Hepatocyte (in vitro differentiated cells): ENCODE measurements at regions not wholly inside any gene's neighbourhood (a gene's known extent, or its start where the extent isn't known, plus 50 kb on each side); places are given as distances from the start of the nearest gene placed in this dataset.

Experiments
- DNase-seq: peaks from one replicate; pipeline ENCODE4 v3.0.0-alpha.2; 2016; ENCODE audit warnings: low spot score
- H2AFZ ChIP-seq: fragments of 200-600 bp; sonication (generic); 2 replicates; pipeline ENCODE4 v1.6.0; 2016; ENCODE audit warnings: antibody characterized with exemption, mild to moderate bottlenecking
- H3K27ac ChIP-seq: fragments of 200-600 bp; sonication (generic); 2 replicates; pipeline ENCODE4 v1.5.1; 2016; ENCODE audit warnings: mild to moderate bottlenecking
- H3K27me3 ChIP-seq: fragments of 200-600 bp; sonication (generic); 2 replicates; pipeline ENCODE4 v1.6.1; 2016
- H3K36me3 ChIP-seq: fragments of 200-600 bp; sonication (generic); replicated peaks from 2 replicates; pipeline ENCODE4 v1.5.1; 2016; ENCODE audit warnings: low read depth; ENCODE audit not compliant: insufficient read depth
- H3K4me1 ChIP-seq: fragments of 200-600 bp; sonication (generic); 2 replicates; pipeline ENCODE4 v1.5.1; 2016; ENCODE audit warnings: mild to moderate bottlenecking, moderate library complexity; ENCODE audit not compliant: insufficient read depth
- H3K4me2 ChIP-seq: fragments of 200-600 bp; sonication (generic); 2 replicates; pipeline ENCODE4 v1.6.0; 2016
- H3K4me3 ChIP-seq: fragments of 200-600 bp; sonication (generic); 2 replicates; pipeline ENCODE4 v1.5.1; 2016; ENCODE audit warnings: mild to moderate bottlenecking
- H3K79me2 ChIP-seq: fragments of 200-600 bp; sonication (generic); 2 replicates; pipeline ENCODE4 v1.6.0; 2017; ENCODE audit warnings: mild to moderate bottlenecking
- H3K9me2 ChIP-seq: fragments of 200-600 bp; sonication (generic); replicated peaks from 2 replicates; pipeline ENCODE4 v1.6.0; 2017; ENCODE audit warnings: mild to moderate bottlenecking; ENCODE audit not compliant: insufficient read depth
- H3K9me3 ChIP-seq: fragments of 200-600 bp; sonication (generic); 2 replicates; pipeline ENCODE4 v1.5.1; 2016; ENCODE audit warnings: low read depth, mild to moderate bottlenecking
- H4K20me1 ChIP-seq: fragments of 200-600 bp; sonication (generic); 2 replicates; pipeline ENCODE4 v1.6.0; 2016; ENCODE audit warnings: mild to moderate bottlenecking; ENCODE audit not compliant: insufficient read depth, poor library complexity, severe bottlenecking
- CTCF ChIP-seq: fragments of 200-600 bp; sonication (generic); IDR thresholded peaks from 2 replicates; pipeline ENCODE4 v1.5.1; 2016; ENCODE audit warnings: antibody characterized with exemption, mild to moderate bottlenecking; ENCODE audit not compliant: poor library complexity
- EZH2 ChIP-seq: fragments of 200-600 bp; sonication (generic); IDR thresholded peaks from 2 replicates; pipeline ENCODE4 v1.6.1; 2016; ENCODE audit warnings: antibody characterized with exemption, mild to moderate bottlenecking, borderline replicate concordance
- EZH2phosphoT487 ChIP-seq: fragments of 200-600 bp; sonication (generic); IDR thresholded peaks from one replicate; pipeline ENCODE4 v1.6.1; 2018; ENCODE audit warnings: antibody characterized with exemption, mild to moderate bottlenecking, low read depth, moderate library complexity; ENCODE audit not compliant: unreplicated experiment, severe bottlenecking
- WGBS: methylation state at CpG from one replicate; pipeline ENCODE4 v1.1.6; 2016; ENCODE audit warnings: low lambda C conversion rate; ENCODE audit errors: missing lambda C conversion rate; 5-methylcytosine and 5-hydroxymethylcytosine counted together

- Histone ChIP-seq H3K4me1 (no peaks in the 10 kb centered on the region), H3K9me2 (no peaks in the 10 kb centered on the region), H3K79me2 (no peaks in the 10 kb centered on the region), H3K27ac (no peak overlapping the region), H3K27me3 (no peaks in the 10 kb centered on the region), H3K4me3 (no peak overlapping the region), H3K36me3 (no peaks in the 10 kb centered on the region), H3K4me2 (no peak overlapping the region), H3K9me3 (no peaks in the 10 kb centered on the region), H4K20me1 (no peaks in the 10 kb centered on the region), H2AFZ (no peak overlapping the region)
- no peak for DNase-seq
- no peak for TF ChIP-seq CTCF
- no peak for TF ChIP-seq EZH2phosphoT487
- WGBS, result 90% methylated on average over 4 of the region's 4 CpGs
Observed at GRCh38 chr11:130707217-130707616, 209.1 kb downstream of the SNX19 start.

- WGBS, result 91% methylated on average over 5 of the region's 5 CpGs
- TF ChIP-seq EZH2phosphoT487 (no peak), CTCF (no peak), EZH2 (no peak)
- no peaks in the 10 kb centered on the region for H4K20me1 ChIP-seq
- no peak overlapping the region for H2AFZ ChIP-seq
- DNase-seq, result no peak
- no peak overlapping the region for H3K27ac ChIP-seq
- H3K79me2 ChIP-seq, result no peaks in the 10 kb centered on the region
- no peaks in the 10 kb centered on the region for H3K4me1 ChIP-seq
- no peaks in the 10 kb centered on the region for H3K27me3 ChIP-seq
- H3K9me3 ChIP-seq, result no peaks in the 10 kb centered on the region
- H3K36me3 ChIP-seq, result no peaks in the 10 kb centered on the region
- H3K9me2 ChIP-seq, result no peaks in the 10 kb centered on the region
- H3K4me2 ChIP-seq, result no peak overlapping the region
- H3K4me3 ChIP-seq, result no peak overlapping the region
Observed at GRCh38 chr11:130709531-130709930, 206.7 kb downstream of the SNX19 start.

GRCh38 chr11:130710021-130710420 lies 206.3 kb downstream of the SNX19 start:
- H3K9me2 ChIP-seq, result no peaks in the 10 kb centered on the region
- DNase-seq, result no peak
- no peaks in the 10 kb centered on the region for H3K4me1 ChIP-seq
- 93% methylated on average over 5 of the region's 5 CpGs for WGBS
- TF ChIP-seq EZH2, result no peak
- no peak for TF ChIP-seq EZH2phosphoT487
- TF ChIP-seq CTCF, result no peak
- no peak overlapping the region for H2AFZ ChIP-seq
- no peaks in the 10 kb centered on the region for H4K20me1 ChIP-seq
- H3K27ac ChIP-seq, result no peak overlapping the region
- H3K27me3 ChIP-seq, result no peaks in the 10 kb centered on the region
- H3K79me2 ChIP-seq, result no peaks in the 10 kb centered on the region
- H3K4me2 ChIP-seq, result no peak overlapping the region
- H3K9me3 ChIP-seq, result no peaks in the 10 kb centered on the region
- no peak overlapping the region for H3K4me3 ChIP-seq
- H3K36me3 ChIP-seq, result no peaks in the 10 kb centered on the region

- Histone ChIP-seq H4K20me1 (no peaks in the 10 kb centered on the region), H3K9me2 (no peaks in the 10 kb centered on the region), H3K4me2 (no peak overlapping the region), H3K27me3 (no peaks in the 10 kb centered on the region), H3K9me3 (no peaks in the 10 kb centered on the region), H3K36me3 (no peaks in the 10 kb centered on the region), H2AFZ (no peak overlapping the region), H3K4me1 (no peaks in the 10 kb centered on the region), H3K4me3 (no peak overlapping the region), H3K27ac (no peak overlapping the region), H3K79me2 (no peaks in the 10 kb centered on the region)
- DNase-seq, result no peak
- 84% methylated on average over 13 of the region's 13 CpGs for WGBS
- TF ChIP-seq EZH2, result no peak
- TF ChIP-seq CTCF, result no peak
- TF ChIP-seq EZH2phosphoT487, result no peak
Observed at GRCh38 chr11:130710497-130711012, 205.7 kb downstream of the SNX19 start.
